OCI-LY7 (cell line): ENCODE measurements at regions not wholly inside any gene's neighbourhood (a gene's known extent, or its start where the extent isn't known, plus 50 kb on each side); places are given as distances from the start of the nearest gene placed in this dataset.

Experiments
- BruUV-seq: library from RNA; stranded (reverse); fragments of 400-500 nt; replicated peaks from 2 replicates; lab custom pipeline; 2021; lab: Mats Ljungman, UMichigan
- CTCF ChIA-PET: fragments of 300-600 bp; sonication (Branson Sonifier 250); formaldehyde crosslinking; loops from one replicate; lab custom pipeline; 2022; ENCODE audit warnings: antibody characterized with exemption; ENCODE audit not compliant: unreplicated experiment; lab: Charles Lee
- POLR2A ChIA-PET: fragments of 300-600 bp; sonication (Branson Sonifier 250); formaldehyde crosslinking; loops from one replicate; lab custom pipeline; 2022; ENCODE audit warnings: antibody characterized with exemption; lab: Charles Lee
- DNase-seq: peaks from one replicate; pipeline ENCODE4 v3.0.0-alpha.2; 2015; ENCODE audit warnings: low spot score
- H2AFZ ChIP-seq: fragments of 200-600 bp; sonication (generic), shearing (Covaris generic); 2 replicates; pipeline ENCODE4 v1.6.1; 2014; ENCODE audit warnings: mild to moderate bottlenecking, antibody characterized with exemption, low read length, moderate library complexity
- H3K27ac ChIP-seq: fragments of 200-600 bp; sonication (generic); 2 replicates; pipeline ENCODE4 v1.5.1; 2014; ENCODE audit warnings: mixed run types, low read depth, mild to moderate bottlenecking, moderate library complexity, low read length, inconsistent platforms; ENCODE audit not compliant: poor library complexity, severe bottlenecking
- H3K36me3 ChIP-seq: fragments of 200-600 bp; sonication (generic); 2 replicates; pipeline ENCODE4 v1.6.1; 2014; ENCODE audit warnings: mild to moderate bottlenecking, antibody characterized with exemption, low read length, moderate library complexity, mixed read lengths; ENCODE audit not compliant: insufficient read depth
- H3K4me1 ChIP-seq: fragments of 200-600 bp; sonication (generic); 2 replicates; pipeline ENCODE4 v1.5.1; 2014; ENCODE audit warnings: mild to moderate bottlenecking, low read length; ENCODE audit not compliant: insufficient read depth, poor library complexity, severe bottlenecking
- H3K4me2 ChIP-seq: fragments of 200-600 bp; sonication (generic); 2 replicates; pipeline ENCODE4 v1.6.1; 2014; ENCODE audit warnings: mild to moderate bottlenecking, low read length
- H3K4me3 ChIP-seq: fragments of 200-600 bp; sonication (generic); 2 replicates; pipeline ENCODE4 v1.5.1; 2014; ENCODE audit warnings: mild to moderate bottlenecking, low read depth, low read length; ENCODE audit not compliant: poor library complexity, severe bottlenecking
- H3K79me2 ChIP-seq: fragments of 200-600 bp; sonication (generic); 2 replicates; pipeline ENCODE4 v1.6.1; 2016; ENCODE audit warnings: low read depth, mild to moderate bottlenecking, low read length, moderate library complexity, mixed read lengths; ENCODE audit not compliant: insufficient read depth
- H3K9me2 ChIP-seq: fragments of 200-600 bp; sonication (generic); 2 replicates; pipeline ENCODE4 v1.6.1; 2016; ENCODE audit warnings: mild to moderate bottlenecking, low read length, mixed read lengths; ENCODE audit not compliant: insufficient read depth
- H3K9me3 ChIP-seq: fragments of 200-600 bp; sonication (generic); 2 replicates; pipeline ENCODE4 v1.6.1; 2014; ENCODE audit warnings: mild to moderate bottlenecking, mixed run types, low read length, mixed read lengths
- H4K20me1 ChIP-seq: fragments of 200-600 bp; sonication (generic); 2 replicates; pipeline ENCODE4 v1.6.1; 2014; ENCODE audit warnings: mild to moderate bottlenecking, antibody characterized with exemption, low read length, moderate library complexity, mixed read lengths; ENCODE audit not compliant: insufficient read depth
- EZH2phosphoT487 ChIP-seq: fragments of 200-600 bp; sonication (generic); IDR thresholded peaks from 2 replicates; pipeline ENCODE4 v1.6.1; 2018; ENCODE audit warnings: low read depth, borderline replicate concordance, mild to moderate bottlenecking, mixed run types, antibody characterized with exemption, low read length, moderate library complexity, mixed read lengths
- intact Hi-C: fragments of 100-400 bp; cut with micrococcal nuclease; formaldehyde crosslinking; loops from one replicate; pipeline ENCODE4 v1.10.0; 2022; ENCODE audit not compliant: unreplicated experiment
- TF ChIP-seq, protein P1 (sequence below): fragments of 200-600 bp; sonication (generic); conservative IDR thresholded peaks from 2 replicates; pipeline ENCODE4 v1.5.1; 2014; ENCODE audit warnings: mild to moderate bottlenecking, antibody characterized with exemption, low read length, moderate library complexity, mixed read lengths

DNA sequence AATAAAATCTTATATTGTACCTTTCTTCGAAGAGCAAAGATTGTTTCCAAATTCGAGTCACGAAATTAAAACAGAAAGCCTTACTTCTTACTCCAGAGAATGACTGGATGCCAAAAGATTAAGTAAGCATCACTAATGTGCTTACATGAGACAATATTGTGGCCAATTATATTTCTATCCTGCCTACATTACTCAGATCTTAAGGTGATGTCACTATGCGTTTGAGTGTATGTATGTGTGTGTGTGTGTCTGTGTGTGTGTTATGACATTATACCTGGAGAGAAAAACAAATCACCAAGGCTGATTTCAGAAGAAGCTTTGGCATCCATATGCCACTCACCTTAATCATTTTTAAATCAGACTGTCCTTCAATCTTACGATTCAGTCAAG is 556.3 kb downstream of the PPARGC1A start:
- peaks cover 61% of the 10 kb centered on the region for H3K4me1 ChIP-seq
- peak overlapping the region; percentile 16 for H3K4me3 ChIP-seq
- no peaks in the 10 kb centered on the region; the same call in 1 of the 2 replicates for H3K9me2 ChIP-seq
- TF ChIP-seq EZH2phosphoT487 = no peak
- TF ChIP-seq, protein P1, sequence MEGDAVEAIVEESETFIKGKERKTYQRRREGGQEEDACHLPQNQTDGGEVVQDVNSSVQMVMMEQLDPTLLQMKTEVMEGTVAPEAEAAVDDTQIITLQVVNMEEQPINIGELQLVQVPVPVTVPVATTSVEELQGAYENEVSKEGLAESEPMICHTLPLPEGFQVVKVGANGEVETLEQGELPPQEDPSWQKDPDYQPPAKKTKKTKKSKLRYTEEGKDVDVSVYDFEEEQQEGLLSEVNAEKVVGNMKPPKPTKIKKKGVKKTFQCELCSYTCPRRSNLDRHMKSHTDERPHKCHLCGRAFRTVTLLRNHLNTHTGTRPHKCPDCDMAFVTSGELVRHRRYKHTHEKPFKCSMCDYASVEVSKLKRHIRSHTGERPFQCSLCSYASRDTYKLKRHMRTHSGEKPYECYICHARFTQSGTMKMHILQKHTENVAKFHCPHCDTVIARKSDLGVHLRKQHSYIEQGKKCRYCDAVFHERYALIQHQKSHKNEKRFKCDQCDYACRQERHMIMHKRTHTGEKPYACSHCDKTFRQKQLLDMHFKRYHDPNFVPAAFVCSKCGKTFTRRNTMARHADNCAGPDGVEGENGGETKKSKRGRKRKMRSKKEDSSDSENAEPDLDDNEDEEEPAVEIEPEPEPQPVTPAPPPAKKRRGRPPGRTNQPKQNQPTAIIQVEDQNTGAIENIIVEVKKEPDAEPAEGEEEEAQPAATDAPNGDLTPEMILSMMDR = no peak
- H3K36me3 ChIP-seq = 0 out of 2 replicates have a peak, but pooled peaks cover 9% of the 10 kb centered on the region
- H2AFZ ChIP-seq = peak overlapping the region; percentile 65; the same call in 1 of the 2 replicates
- peak overlapping the region; percentile 62 for H3K4me2 ChIP-seq
- BruUV-seq = TSS peak; percentile 96
- intact Hi-C loops = no loop called here
- H3K9me3 ChIP-seq = peaks cover 11% of the 10 kb centered on the region; the same call in 1 of the 2 replicates
- no peaks in the 10 kb centered on the region for H4K20me1 ChIP-seq
- ChIA-PET CTCF (no interaction called here), POLR2A (interaction anchor here (0.7 to 1.0 kb wide), 3 partner anchors 9 to 119 kb away, joined by 3 read pairs; no protein-coding TSS in a partner anchor)
- H3K27ac ChIP-seq = peak overlapping the region; percentile 91
- DNase-seq = no peak
- no peaks in the 10 kb centered on the region for H3K79me2 ChIP-seq

DNA sequence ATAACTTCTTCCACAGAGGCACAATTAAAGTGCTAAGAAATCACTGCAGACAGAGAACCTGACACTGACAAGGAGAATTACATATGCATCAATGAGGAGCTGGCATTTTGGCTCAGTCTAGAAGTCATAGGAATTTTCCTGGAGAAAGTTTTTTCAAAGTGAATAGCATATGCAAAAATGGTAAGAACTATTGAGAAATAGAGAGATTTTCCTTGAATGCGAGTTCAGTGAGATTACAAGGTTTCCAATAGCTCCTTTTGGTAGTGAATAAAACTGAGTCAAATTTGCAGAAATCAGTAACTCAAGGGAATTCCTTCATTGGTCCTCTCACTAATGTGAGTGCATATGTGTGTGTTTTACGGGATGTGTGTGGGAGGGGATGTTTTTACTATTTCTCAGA is 557.5 kb downstream of the PPARGC1A start:
- Histone ChIP-seq H3K9me3 (peaks cover 11% of the 10 kb centered on the region; the same call in 1 of the 2 replicates), H3K4me2 (no peak overlapping the region), H3K9me2 (no peaks in the 10 kb centered on the region; the same call in 1 of the 2 replicates), H3K36me3 (0 out of 2 replicates have a peak, but pooled peaks cover 9% of the 10 kb centered on the region), H4K20me1 (no peaks in the 10 kb centered on the region), H2AFZ (no peak overlapping the region), H3K4me3 (no peak overlapping the region), H3K4me1 (peaks cover 55% of the 10 kb centered on the region), H3K79me2 (no peaks in the 10 kb centered on the region), H3K27ac (no peak overlapping the region)
- POLR2A ChIA-PET = interaction anchor here (0.7 to 1.1 kb wide), 2 partner anchors 9 to 14 kb away, joined by 3 read pairs; no protein-coding TSS in a partner anchor
- no peak for TF ChIP-seq EZH2phosphoT487
- TF ChIP-seq, protein P1 = no peak
- BruUV-seq = no TSS peak
- no peak for DNase-seq
- CTCF ChIA-PET = interaction anchor here (0.6 kb wide), 1 partner anchor 202 kb away, joined by 3 read pairs; no protein-coding TSS in a partner anchor
- intact Hi-C loops = no loop called here

DNA sequence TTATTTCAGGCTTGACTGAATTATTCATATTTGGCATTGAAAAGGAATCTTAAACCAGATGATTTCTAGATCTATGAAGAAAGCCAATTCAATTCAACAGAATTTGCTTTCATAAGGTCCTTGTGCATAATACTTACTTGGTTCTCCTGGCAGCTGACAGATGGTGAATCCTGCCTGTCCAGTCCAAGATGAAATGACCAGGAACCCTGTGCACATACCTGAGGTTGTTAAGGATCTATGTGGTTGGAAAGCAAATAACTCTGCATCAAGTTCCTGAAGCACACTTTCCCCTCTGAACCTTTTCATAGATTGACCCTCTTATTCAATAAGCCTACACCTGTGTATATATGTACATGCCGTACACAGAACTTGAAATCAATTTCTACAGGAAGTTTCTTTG is 562.7 kb downstream of the PPARGC1A start:
- Histone ChIP-seq H3K36me3 (no peaks in the 10 kb centered on the region), H3K79me2 (no peaks in the 10 kb centered on the region), H3K9me2 (no peaks in the 10 kb centered on the region), H2AFZ (no peak overlapping the region), H3K4me1 (peaks cover 9% of the 10 kb centered on the region), H3K4me3 (no peak overlapping the region), H4K20me1 (no peaks in the 10 kb centered on the region), H3K9me3 (peaks cover 3% of the 10 kb centered on the region; the same call in 1 of the 2 replicates), H3K27ac (no peak overlapping the region), H3K4me2 (no peak overlapping the region)
- POLR2A ChIA-PET = interaction anchor here (1.0 kb wide), 1 partner anchor 9 kb away, joined by 5 read pairs; no protein-coding TSS in a partner anchor
- no peak for DNase-seq
- BruUV-seq = no TSS peak
- CTCF ChIA-PET = no interaction called here
- no peak for TF ChIP-seq EZH2phosphoT487
- TF ChIP-seq, protein P1 = no peak
- intact Hi-C loops = no loop called here
